ENCODE measurements at regions not wholly inside any gene's neighbourhood (a gene's known extent, or its start where the extent isn't known, plus 50 kb on each side); places are given as distances from the start of the nearest gene placed in this dataset.

- no peaks in the 10 kb centered on the region for H3K4me1 ChIP-seq
- H3K9me3 ChIP-seq: no peaks in the 10 kb centered on the region
- H3K36me3 ChIP-seq: no peaks in the 10 kb centered on the region
- TF ChIP-seq, protein P1, sequence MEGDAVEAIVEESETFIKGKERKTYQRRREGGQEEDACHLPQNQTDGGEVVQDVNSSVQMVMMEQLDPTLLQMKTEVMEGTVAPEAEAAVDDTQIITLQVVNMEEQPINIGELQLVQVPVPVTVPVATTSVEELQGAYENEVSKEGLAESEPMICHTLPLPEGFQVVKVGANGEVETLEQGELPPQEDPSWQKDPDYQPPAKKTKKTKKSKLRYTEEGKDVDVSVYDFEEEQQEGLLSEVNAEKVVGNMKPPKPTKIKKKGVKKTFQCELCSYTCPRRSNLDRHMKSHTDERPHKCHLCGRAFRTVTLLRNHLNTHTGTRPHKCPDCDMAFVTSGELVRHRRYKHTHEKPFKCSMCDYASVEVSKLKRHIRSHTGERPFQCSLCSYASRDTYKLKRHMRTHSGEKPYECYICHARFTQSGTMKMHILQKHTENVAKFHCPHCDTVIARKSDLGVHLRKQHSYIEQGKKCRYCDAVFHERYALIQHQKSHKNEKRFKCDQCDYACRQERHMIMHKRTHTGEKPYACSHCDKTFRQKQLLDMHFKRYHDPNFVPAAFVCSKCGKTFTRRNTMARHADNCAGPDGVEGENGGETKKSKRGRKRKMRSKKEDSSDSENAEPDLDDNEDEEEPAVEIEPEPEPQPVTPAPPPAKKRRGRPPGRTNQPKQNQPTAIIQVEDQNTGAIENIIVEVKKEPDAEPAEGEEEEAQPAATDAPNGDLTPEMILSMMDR (IDR thresholded peaks at IDR 0.05): no peak
- no peak for ATAC-seq
- no peaks in the 10 kb centered on the region for H3K27me3 ChIP-seq
- 42 to 60% methylated on average over 3 of the region's 3 CpGs for WGBS, 2 donors (ENCODE audit: low coverage in 1 of 2)
- no peak overlapping the region for H3K27ac ChIP-seq
- H3K4me3 ChIP-seq: no peak overlapping the region
These were observed 841.1 kb downstream of the TSN start for GRCh38 chr2:122596598-122596997.

GRCh38 chr2:122598784-122599183 lies 843.3 kb downstream of the TSN start:
- ATAC-seq: no peak
- TF ChIP-seq, protein P1 (IDR thresholded peaks at IDR 0.05): no peak
- TF ChIP-seq EP300 (IDR thresholded peaks at IDR 0.05) (no peak), POLR2A (IDR thresholded peaks at IDR 0.05) (no peak), POLR2AphosphoS5 (IDR thresholded peaks at IDR 0.05) (no peak)
- 88 to 100% methylated on average over 1 of the region's 1 CpG for WGBS, 2 donors (ENCODE audit: low coverage in 1 of 2)
- H3K9me3 ChIP-seq: no peaks in the 10 kb centered on the region
- no peak overlapping the region for H3K4me3 ChIP-seq
- H3K36me3 ChIP-seq: no peaks in the 10 kb centered on the region
- no peaks in the 10 kb centered on the region for H3K27me3 ChIP-seq
- H3K4me1 ChIP-seq: no peaks in the 10 kb centered on the region
- no peak overlapping the region for H3K27ac ChIP-seq

DNA sequence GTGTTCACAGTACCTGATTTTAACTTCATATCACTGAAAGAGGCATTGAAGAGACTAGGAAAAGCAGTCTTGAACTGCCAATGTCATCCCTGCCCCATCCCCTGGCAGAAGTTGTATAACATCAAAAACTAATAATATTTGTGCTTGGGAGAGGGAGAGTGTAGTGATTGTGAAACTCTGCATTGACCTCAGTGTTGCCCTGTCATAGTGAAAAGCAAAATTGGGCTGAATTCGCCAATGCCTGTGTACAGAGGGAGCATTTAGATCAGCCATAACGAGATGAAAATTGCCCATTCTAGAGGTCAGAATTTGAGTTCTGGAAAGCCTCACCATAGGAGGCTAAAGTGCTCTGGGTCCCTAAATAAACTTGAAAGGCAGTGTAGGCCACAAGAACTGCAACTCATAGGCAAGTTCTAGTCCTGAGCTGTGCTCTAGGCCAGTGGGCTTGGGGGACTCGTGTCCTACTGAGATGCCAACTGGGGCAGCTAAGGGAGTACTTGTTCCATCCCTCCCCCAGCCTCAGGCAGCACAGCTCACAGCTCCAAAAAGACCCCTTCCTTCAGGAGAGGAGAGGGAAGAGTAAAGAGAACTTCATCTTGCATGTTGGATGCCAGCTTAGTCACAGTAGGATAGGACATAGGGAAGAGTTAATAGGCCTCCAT lies 855.6 kb downstream of the TSN start:
- Histone ChIP-seq H3K4me3 (no peak overlapping the region), H3K9me3 (peaks cover 0 to 3% (median 0%) of the 10 kb centered on the region in 3 donors), H3K4me1 (no peaks in the 10 kb centered on the region), H3K27ac (no peak overlapping the region), H3K27me3 (no peaks in the 10 kb centered on the region), H3K36me3 (no peaks in the 10 kb centered on the region)
- 90 to 93% methylated on average over 3 of the region's 3 CpGs for WGBS, 2 donors (ENCODE audit: low coverage in 1 of 2)
- TF ChIP-seq POLR2AphosphoS5 (IDR thresholded peaks at IDR 0.05) (no peak), POLR2A (IDR thresholded peaks at IDR 0.05) (no peak), EP300 (IDR thresholded peaks at IDR 0.05) (no peak)
- TF ChIP-seq, protein P1 (IDR thresholded peaks at IDR 0.05): no peak
- no peak for ATAC-seq

DNA sequence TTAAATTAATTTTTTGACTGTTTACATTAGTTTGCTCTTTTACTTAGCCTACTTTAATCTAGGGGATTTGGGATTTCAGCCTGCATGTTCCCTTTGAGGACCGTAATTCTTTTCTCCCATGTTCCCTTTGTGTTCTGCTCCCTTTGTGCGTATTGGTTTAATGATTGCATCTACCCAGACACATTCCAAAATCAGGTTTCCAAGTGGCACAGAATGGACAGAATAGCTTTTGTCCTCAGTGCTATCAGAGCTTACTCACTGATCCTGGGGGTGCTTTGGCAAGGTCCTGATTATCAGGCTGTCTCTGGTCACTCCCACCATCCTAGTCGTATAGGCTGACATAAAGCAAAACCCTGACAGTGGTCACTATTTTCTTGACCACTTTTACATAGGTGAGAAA lies 867.5 kb downstream of the TSN start:
- Histone ChIP-seq H3K4me1 (no peaks in the 10 kb centered on the region), H3K4me3 (no peak overlapping the region), H3K27me3 (no peaks in the 10 kb centered on the region), H3K27ac (no peak overlapping the region), H3K9me3 (no peaks in the 10 kb centered on the region), H3K36me3 (no peaks in the 10 kb centered on the region)
- no peak for ATAC-seq
- 50 to 86% methylated on average over 1 to 3 of the region's 3 CpGs for WGBS, 2 donors (ENCODE audit: low coverage in 1 of 2)
- TF ChIP-seq EP300 (IDR thresholded peaks at IDR 0.05) (no peak), POLR2AphosphoS5 (IDR thresholded peaks at IDR 0.05) (no peak)

- Histone ChIP-seq H3K9me3 (no peaks in the 10 kb centered on the region), H3K27ac (no peak overlapping the region), H3K27me3 (no peaks in the 10 kb centered on the region), H3K36me3 (no peaks in the 10 kb centered on the region), H3K4me1 (no peaks in the 10 kb centered on the region), H3K4me3 (no peak overlapping the region)
- no peak for TF ChIP-seq EP300 (IDR thresholded peaks at IDR 0.05)
- no peak for TF ChIP-seq POLR2AphosphoS5 (IDR thresholded peaks at IDR 0.05)
- TF ChIP-seq, protein P1 (IDR thresholded peaks at IDR 0.05): no peak
- TF ChIP-seq POLR2A (IDR thresholded peaks at IDR 0.05): no peak
- ATAC-seq: no peak
- whole genome bisulfite sequencing, 2 donors (ENCODE audit: low coverage in 1 of 2): 64 to 82% methylated on average over 3 of the region's 3 CpGs
These were observed 871.9 kb downstream of the TSN start for GRCh38 chr2:122627388-122627787.

Measured in gastroesophageal sphincter (tissue), 4 donors.